HG02884 (cell line): ENCODE measurements at regions not wholly inside any gene's neighbourhood (a gene's known extent, or its start where the extent isn't known, plus 50 kb on each side); places are given as distances from the start of the nearest gene placed in this dataset.

Experiments used
- ATAC-seq: cut with Tn5 transposase; IDR thresholded peaks from one replicate; pipeline ENCODE4 v1.9.1; 2021; ENCODE audit warnings: mild to moderate bottlenecking, moderate library complexity; ENCODE audit not compliant: unreplicated experiment

DNA sequence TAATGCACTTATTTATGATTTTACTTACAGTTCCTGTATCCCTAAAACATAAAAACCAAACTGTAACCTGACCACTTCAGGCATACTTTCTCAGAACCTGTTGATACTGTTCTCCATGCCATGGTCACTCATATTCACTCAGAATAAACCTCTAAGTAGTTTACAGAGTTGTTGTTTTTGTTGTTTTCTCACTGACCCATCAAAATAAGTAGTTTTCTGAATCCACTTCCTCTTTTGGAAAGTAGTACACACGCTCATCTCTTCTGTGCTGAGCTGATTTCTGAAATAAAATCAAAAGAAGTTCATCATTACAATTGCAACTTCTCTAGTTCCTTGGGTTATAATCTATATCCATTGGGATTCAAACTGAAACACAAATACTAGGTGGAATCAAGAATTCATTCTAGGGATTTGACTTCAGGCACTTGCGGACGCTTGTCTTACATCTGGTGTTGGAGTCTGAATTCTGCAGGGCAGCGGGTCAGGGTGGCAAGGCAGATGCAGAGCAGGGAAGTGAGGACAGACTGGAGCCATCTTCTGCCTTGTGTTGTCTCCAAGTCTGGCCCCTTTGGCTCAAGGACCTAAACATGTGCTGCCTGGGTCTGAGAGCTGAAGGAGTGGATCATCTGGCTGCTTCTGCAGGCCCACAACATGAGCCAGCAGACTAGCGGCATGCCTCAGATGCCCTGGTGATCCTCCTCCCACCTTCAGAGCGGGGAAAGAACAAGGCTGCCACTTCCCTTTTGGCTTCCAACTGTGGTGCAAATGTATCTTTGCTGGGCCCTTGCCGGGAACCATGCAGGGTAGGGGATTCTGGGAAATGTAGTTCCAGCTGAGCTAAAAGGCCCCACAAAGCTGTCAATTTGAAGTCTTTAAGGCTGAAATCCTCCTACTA lies 167.9 kb upstream of the MYLIP start:
- ATAC-seq: no peak

- ATAC-seq: no peak
Measured at GRCh38 chr6:15957655-15958169, 171.2 kb upstream of the MYLIP start.

DNA sequence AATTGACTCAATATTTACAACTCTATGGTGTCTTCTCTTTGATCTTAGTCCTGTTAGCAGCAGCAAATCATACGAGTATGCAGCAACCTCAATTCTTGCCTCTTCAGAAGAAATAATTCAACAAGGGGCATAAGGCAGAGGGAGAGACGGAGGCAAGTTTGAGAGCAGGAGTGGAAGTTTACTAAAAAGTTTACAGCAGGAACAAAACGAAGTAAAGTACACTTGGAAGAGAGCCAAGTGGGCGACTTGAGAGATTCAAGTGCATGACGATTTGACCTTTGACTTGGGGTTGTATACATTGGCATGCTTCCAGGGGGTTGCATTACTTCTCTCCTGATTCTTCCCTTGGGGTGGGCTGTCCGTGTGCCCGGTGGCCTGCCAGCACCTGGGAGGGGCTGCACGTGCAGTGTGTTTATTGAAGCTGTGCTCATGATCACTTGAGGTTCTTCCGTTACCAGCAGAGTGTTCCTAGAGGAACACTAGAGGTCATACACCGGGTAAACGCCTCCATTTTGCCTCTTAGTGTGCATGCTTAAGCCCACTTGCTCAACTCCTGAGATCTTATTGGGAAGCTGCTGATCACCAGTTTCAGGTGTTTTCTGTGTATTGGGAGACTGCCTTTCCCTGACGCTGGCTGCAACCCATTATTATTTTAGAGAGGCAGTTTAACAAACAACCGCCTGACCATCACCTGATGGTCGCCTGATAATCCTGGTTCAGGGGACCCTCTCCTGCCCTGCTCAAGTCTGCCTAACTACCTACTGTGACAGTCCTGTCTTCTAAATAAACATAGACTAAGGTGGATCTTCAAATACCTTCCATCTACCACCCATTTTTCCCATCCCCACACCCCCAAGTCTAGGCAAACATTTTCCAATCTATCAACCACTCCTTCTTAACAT lies 172.4 kb upstream of the MYLIP start:
- ATAC-seq: no peak

DNA sequence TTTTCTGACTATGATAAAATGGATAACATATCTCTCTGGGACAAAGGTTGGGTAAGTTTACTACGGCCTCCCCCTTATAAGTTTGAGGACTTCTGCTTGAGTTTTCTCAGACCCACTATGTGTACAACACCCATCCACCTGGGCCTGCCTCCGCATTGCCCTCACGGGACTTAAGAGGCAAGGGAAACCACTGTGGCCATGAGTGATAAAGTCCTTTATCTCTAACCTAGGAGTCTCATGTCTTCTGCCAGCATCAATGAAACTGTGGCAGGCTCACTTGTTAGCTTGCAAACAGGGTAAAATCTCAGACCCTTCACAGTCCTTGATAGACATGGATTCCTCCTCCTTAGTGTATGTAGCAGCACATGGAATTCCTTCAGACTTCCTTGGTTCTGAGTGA lies 173.4 kb upstream of the MYLIP start:
- ATAC-seq: no peak

DNA sequence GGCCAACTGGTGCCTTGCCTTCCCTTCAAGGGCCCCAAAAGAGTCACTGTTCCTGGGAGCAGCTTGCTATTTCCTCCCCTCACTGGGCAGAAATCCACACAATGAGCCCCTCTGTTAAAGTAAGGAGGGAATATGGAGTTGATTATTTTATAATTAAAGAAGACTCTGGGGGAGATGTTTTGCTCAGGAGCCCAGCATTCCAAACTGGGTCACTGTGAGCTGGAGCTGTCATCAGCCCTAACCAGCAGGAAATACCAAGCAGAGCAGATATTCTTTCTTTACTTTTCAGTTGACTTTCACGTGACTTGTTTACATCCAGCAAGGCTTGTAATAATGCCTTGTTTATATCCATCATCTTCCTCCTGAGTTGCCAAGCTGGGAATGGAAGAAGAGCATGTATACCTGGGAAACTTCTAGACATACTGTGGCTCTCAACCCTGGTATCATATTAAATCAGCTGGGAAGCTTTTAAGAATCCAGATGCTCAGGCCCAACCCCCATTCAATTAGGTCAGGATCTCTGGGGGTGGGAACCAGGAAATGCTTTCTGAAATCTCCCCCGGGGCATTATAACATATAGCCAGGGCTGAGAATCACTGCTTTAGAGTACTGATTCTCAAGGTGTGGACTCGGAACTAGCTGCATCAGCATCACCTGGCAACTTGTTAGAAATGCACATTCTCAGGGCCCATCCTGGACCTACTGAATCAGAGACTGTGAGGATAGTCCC lies 175.6 kb upstream of the MYLIP start:
- ATAC-seq: no peak

- ATAC-seq: no peak
Measured at GRCh38 chr6:15952231-15953151, 176.4 kb upstream of the MYLIP start.

DNA sequence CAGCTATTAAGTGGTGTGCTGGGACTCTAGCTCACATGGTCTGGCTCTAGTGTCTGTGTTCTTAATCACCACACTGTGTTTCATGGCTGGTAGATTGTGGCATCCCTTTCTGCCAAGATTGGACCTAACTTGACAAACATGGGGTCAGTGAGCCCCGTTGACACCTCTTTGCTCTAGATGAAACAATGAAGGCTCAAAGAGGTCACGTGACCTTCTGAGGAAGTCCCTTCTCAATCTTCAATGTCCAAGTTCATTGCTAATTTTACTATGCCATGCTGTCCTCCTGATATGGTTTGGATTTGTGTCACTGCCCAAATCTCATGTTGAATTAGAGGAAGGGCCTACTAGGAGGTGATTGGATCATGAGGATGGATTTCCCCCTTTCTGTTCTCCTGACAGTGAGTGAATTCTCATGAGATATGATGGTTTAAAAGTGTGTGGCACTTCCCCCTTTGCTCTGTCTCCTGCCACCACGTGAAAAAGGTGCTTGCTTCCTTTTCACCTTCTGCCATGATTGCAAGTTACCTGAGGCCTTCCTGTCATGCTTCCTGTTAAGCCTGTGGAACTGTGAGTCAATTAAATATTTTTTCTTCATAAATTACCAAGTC lies 177.8 kb upstream of the MYLIP start:
- no peak for ATAC-seq

- no peak for ATAC-seq
Measured at GRCh38 chr6:15949982-15950381, 178.9 kb upstream of the MYLIP start.

- no peak for ATAC-seq
Measured at GRCh38 chr6:15948930-15949900, 179.7 kb upstream of the MYLIP start.

DNA sequence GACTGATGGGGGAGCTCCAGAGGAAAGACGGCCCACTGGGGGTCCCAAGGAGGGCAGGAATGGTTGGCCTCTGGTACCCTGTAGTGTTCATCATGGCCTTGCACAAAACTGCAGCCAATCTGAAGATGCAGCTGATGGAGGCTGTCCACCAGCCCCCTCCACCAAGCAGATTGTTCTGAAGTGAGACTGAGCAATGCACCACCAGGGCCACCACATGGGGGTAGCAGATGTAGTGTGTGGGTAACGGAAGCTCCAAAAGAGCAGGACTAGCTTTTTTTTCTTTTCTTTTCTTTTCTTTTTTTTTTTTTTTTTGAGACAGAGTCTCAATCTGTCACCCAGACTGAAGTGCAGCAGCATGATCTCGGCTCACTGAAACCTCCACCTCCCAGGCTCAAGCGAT lies 181.0 kb upstream of the MYLIP start:
- ATAC-seq: no peak

DNA sequence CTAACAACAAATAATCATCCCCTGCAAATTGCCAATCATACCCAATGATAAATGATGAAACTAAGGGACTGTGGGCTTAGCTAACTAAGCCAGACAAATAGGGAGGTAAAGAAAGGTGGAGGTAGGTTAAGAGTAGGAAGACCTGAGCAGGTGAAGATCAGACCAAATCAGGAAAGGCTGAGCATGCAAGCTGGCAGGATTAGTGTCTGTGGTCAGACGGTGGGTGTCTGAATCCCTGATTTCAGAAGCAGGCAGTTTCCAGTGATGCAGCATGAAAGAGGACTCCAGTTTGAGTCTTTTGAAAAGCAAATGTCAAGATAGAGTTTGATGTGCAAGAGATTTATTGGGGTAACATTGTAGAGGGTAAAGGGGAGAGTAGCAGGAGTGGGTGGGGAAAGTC lies 181.4 kb upstream of the MYLIP start:
- no peak for ATAC-seq

- no peak for ATAC-seq
Measured at GRCh38 chr6:15946701-15947385, 182.0 kb upstream of the MYLIP start.

DNA sequence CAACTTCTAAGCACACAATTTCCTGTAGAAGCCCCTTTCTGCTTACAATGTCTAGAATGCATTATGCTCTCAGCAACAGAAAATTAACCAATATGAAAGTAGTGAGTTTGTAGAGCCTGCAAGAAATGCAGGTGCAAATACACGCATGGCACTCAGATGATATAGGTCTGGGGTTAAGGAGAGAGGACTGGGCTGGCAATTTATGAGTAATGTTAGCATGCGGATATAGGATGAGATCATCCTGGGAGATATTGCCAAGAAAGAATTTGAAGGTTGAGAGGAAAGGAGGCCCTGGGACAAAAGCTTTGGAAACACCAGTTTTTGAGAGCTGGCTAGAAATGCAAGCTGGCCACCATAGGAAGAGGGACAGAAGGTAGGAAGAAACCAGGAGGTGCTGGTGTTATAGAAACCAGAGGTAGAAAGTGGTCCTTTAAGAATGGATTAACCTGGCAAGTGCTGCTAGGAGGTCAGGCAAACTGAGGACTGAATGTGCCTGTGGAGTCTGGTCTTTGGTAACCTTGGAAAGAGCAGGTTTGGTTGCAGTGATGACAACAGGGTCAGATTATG lies 183.2 kb upstream of the MYLIP start:
- ATAC-seq: no peak

- ATAC-seq: no peak
Measured at GRCh38 chr6:15943423-15943822, 185.5 kb upstream of the MYLIP start.

- ATAC-seq: no peak
Measured at GRCh38 chr6:15941168-15941567, 187.7 kb upstream of the MYLIP start.

DNA sequence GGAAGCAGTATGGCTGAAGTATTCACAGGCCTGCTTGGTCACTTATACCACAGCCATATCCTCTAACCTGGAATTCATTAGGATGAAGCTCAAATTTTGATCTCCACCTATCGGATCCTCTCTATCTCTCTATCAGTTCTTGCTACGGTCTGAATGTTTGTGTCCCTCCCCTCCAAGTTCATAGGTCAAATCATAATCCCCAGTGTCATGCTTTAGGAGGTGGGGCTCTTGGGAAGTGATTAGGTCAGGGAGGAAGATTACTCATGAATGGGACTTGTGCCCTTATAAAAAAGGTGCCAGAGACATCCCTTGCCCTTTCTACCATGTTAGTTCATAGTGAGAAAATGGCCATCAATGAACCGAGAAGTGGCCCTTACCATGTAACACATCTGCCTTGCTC lies 190.8 kb upstream of the MYLIP start:
- no peak for ATAC-seq

DNA sequence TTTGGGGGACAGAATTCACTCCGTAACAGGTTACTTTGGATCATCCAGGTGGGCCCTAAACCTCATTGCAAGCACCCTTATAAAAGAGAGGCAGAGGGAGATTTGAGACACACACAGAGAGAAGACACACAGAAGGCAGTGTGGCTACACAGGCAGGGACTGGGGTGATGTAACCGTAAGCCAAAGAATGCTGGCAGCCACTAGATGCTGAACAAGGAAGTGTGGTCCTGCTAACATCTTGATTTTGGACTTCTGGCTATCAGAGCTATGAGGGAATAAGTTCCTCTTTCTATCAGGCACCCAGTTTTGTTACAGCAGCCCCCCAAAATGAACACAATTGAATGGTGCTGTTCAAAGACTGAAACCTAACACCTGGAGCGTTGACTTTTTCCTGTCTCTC lies 191.3 kb upstream of the MYLIP start:
- no peak for ATAC-seq
